ENCODE measurements at regions not wholly inside any gene's neighbourhood (a gene's known extent, or its start where the extent isn't known, plus 50 kb on each side); places are given as distances from the start of the nearest gene placed in this dataset.

- no peak for DNase-seq
Observed at GRCh38 chr4:166386491-166387360, 513.7 kb downstream of the TLL1 start.

DNA sequence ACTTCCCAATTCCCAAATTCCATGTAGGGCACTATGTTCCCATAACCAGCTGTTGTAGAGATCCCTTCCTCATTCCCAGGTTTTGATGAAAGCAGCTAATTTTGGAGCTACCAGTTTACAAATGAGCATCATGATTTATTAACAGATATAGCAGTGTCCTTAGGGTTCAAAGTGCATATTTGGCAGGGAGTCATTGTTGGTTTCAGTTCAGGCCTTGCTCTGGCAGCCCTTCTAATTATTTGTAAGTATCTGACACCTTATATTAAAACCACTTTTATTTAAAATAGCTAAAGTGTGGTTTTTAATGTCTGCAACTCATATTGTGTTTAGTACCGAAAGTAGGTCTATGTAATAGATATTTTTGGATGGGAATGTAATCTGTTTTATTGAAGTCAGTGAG lies 518.5 kb downstream of the TLL1 start:
- DNase-seq = no peak

GRCh38 chr4:166399021-166399420 lies 526.0 kb downstream of the TLL1 start:
- no peak for DNase-seq

- no peak for DNase-seq
Observed at GRCh38 chr4:166400270-166400894, 527.3 kb downstream of the TLL1 start.

DNA sequence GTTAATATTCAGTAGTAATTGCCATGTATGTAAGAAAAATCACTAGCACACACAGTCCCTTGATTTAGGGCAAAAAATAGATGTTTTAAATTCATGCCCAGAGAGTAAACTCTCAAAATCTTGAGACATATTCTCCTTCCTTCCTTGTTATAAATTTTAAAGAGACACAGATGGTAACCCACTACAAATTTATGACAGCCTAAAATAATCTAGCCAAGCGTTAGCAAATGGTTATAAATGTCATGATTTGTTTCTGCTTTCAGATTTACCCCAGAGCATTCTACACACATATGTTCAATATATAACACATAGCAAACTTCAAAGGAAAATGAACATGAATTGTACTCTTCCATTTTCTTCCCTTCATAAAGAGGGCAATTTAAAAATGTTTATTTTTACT lies 540.3 kb downstream of the TLL1 start:
- DNase-seq = no peak

DNA sequence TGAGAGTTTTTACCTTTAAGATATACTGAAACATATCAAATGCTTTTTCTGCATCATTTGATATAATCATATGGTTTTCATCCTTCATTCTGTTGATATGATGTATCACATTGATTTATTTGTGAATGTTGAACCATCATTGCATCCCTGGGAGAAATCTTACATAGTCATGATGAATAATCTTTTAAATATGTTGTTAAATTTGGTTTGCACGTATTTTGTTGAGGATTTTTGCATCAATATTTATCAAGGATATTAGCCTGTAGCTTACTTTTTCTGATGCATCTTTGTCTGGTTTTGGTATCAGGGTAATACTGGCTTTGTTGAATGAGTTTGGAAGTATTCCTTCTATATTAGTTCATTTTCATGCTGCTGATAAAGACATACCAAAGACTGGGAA lies 541.4 kb downstream of the TLL1 start:
- DNase-seq = no peak

GRCh38 chr4:166415749-166416148 lies 542.7 kb downstream of the TLL1 start:
- DNase-seq = no peak

DNA sequence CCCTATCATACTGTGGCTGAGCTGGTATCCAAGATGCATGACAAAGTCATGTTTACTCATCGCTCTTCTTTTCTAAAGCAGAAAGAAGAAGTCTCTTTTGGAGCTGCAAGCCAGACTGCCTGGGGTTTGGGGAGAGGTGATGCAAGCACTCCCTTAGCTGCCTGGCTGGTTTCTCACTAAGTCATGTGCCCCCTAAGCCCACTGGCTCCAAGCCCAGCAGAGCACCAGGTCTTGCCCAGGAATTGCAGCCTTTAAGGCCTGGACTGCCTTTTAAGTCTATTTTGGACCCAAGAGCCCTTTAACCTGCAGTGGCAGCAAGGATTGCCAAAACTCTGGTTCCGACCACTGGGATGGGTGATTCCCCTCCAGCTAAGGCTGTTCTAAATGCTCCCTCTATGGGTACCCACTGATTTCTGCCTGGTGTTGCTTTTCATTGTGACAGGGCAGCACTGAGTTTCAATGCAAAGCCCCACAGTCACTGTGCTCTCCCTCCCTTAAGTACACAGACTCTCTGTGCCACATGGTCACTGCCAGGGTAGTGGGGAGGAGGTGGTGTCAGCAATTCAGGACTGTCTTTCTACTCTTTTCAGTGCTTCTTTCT lies 548.6 kb downstream of the TLL1 start:
- DNase-seq = no peak

GRCh38 chr4:166422475-166422874 lies 549.4 kb downstream of the TLL1 start:
- DNase-seq = no peak

DNA sequence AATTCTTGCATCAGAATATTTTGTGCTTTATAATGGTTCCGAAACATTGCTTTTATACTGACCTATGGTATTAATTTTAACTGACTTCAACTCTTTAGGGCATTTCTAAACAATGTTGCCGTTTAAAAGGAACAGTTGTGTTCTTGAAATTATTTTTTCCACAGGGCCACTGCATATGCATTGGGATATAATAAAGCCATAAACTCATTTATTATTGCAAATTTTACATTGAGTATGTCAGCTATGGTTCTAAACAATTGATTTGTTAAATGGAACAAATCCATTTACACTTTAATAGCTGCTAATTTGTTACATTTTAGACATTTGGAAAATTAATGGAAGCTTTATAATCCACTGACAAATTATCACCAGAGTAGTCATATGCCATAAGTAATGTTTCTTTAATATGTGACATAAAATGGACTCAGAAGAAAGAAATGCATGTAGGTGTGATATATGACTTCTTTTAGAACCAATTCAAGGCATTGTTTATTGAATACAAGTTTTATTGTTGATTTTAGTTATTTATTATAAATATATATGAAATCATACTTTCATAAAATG lies 553.3 kb downstream of the TLL1 start:
- DNase-seq = no peak

GRCh38 chr4:166432125-166432524 lies 559.1 kb downstream of the TLL1 start:
- no peak for DNase-seq

- no peak for DNase-seq
Observed at GRCh38 chr4:166432842-166433241, 559.8 kb downstream of the TLL1 start.

DNA sequence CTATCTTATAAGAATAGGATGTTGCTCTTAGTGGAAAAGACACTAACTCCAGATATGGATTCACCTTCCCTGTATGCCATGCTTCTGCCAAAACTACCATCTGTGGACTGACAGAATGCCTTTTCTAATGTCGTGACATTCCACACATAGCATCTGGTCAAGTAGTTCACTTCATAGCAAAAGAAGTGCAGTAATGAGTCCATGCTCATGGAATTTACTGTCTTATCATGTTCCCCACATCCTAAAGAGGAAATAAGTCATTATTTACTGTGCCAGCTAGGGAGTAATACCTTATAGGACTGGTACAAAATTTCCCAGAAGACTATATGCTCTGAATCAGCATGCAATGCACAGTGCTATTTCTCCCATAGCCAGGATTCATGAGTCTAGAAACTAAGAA lies 562.4 kb downstream of the TLL1 start:
- DNase-seq = no peak

- no peak for DNase-seq
Observed at GRCh38 chr4:166458756-166459155, 585.7 kb downstream of the TLL1 start.

GRCh38 chr4:166459621-166460020 lies 586.6 kb downstream of the TLL1 start:
- DNase-seq = no peak

DNA sequence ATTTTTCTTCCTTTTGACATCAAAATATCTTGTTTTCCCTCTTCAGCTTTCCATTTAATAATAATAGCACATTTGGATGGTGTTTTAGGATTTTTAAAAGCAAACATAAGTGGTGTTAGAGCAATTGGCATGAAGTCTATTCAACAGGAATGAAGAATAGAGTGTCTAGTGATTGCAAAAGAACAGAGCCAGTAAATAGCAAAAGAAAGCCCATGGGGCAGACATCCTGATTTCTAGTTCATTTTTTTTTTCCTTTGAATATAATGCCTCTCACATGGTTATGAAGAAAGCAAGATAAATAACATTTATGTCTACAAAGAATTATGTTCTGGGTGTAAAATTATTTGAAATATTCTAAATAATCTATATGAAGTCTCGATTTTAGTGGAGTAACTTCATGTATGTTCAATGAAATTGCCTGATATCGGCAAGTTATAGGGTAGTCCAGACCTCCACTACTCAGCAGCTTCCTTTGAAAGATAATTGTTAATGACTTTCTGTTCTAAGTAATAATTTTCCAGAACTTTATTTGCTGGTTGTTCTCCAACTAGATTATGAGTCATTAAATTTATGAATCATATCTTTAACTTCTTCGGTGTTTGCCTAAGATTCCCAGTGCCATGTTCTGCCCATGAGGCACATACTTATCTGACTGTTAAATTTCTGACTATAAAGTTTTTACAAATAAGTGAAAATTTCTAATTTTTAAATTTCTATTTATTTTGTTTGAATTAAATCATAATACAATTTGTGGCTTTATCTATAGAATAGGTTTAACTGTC lies 587.9 kb downstream of the TLL1 start:
- DNase-seq = no peak

DNA sequence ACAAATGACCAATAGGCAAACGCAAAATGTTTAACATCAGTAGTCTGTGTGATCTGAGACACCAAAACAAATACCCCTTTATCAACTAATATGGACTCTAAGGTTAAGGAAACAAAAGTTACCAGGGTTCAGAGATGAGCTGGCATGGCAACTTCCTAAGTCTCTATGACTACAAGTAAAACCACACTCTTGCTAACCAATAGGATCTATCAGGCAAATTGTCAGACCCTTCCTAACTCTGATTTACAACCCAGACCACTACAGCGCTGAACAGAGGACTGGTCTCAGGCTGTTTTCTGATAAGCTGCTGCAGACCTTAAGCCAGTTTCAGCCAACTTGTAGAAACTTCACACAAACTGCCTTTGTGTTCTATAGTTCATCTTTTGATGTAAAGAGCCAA lies 608.0 kb downstream of the TLL1 start:
- DNase-seq = no peak

- no peak for DNase-seq
Observed at GRCh38 chr4:166481739-166482138, 608.7 kb downstream of the TLL1 start.

DNA sequence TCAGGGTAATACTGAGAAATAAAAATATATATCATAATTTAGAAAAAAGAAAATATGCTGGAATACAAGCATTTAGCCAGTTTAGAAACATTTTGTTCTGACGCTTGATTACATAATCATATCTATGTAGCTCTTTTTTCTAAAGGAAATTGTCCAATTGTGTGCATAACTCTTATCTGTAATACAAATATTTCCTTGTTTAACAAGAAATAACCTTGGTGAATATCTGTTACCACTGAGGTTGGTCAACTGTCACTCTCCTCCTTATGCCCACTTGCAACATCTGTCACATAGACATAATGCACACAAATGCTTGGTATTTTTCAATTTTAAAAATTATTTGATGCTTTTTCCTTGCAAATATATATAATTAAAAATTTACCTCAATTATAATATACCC lies 609.7 kb downstream of the TLL1 start:
- no peak for DNase-seq

- DNase-seq = no peak
Observed at GRCh38 chr4:166491635-166492034, 618.6 kb downstream of the TLL1 start.

GRCh38 chr4:166493924-166494345 lies 620.9 kb downstream of the TLL1 start:
- no peak for DNase-seq

DNA sequence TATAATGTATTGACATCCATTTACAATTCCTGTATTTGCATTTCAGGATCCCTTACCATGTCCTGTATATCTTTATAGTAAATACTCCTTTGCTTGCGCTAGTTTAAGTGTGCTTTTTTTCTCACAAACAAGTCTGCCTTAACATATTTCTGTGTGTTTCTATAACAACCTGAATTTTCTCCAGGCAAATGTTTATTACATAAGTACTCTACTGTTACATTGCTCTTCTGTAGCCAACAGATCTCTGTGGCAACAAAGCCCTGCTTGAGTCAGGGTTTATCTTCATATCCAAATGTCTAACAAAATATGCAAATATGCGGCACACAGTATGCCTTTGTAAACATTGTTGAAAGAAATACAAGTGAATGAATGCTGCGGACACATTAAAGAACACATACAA lies 625.5 kb downstream of the TLL1 start:
- no peak for DNase-seq

DNA sequence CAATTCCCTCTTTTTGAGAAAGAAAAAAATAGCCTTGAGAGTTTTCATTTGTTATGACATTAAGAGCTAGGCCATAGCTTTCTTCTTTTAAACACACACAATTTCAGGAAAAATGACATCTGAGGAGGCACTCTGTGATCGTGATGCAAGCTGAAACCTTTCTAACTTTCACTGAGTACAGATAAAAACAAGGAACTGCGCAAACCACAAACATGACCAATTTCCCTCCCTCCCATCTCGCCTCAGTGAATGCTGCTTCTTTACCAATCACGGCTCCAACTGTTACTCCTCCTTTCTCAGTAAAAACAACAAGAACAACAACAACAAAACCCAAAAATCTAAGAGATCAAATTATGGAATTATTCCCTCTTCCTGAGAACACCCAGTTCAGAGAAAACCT lies 626.8 kb downstream of the TLL1 start:
- DNase-seq = no peak

All from GF-D8 (cell line).